Liver (tissue), 8 donors: ENCODE measurements at regions not wholly inside any gene's neighbourhood (a gene's known extent, or its start where the extent isn't known, plus 50 kb on each side); places are given as distances from the start of the nearest gene placed in this dataset.

Experiments used
- DNase-seq: peaks from one replicate; pipeline ENCODE4 v3.0.0-alpha.2; 2017; ENCODE audit warnings: low spot score
- H3K27ac ChIP-seq, 2 donors: one replicate each; pipeline ENCODE4 v1.7.0; 2013; ENCODE audit warnings: inconsistent platforms in 2 of 2, low read length in 2 of 2, control low read depth in 1 of 2, low read depth in 1 of 2, mild to moderate bottlenecking in 1 of 2
- H3K27me3 ChIP-seq, 4 donors: one replicate each; pipeline versions ENCODE4 v1.6.1 to v1.7.0; 2013; ENCODE audit warnings: low read length in 3 of 4, inconsistent platforms in 1 of 4, mild to moderate bottlenecking in 1 of 4, moderate library complexity in 1 of 4; ENCODE audit not compliant: control insufficient read depth in 4 of 4, insufficient read depth in 4 of 4
- H3K36me3 ChIP-seq, 4 donors: one replicate each; pipeline versions ENCODE4 v1.6.1 to v1.7.0; 2013; ENCODE audit warnings: low read length in 3 of 4, mild to moderate bottlenecking in 3 of 4, low read depth in 1 of 4, moderate library complexity in 1 of 4; ENCODE audit not compliant: control insufficient read depth in 4 of 4, insufficient read depth in 3 of 4
- H3K4me1 ChIP-seq, 4 donors: one replicate each; pipeline versions ENCODE4 v1.6.1 to v1.7.0; 2013; ENCODE audit warnings: low read length in 3 of 4, mild to moderate bottlenecking in 3 of 4, moderate library complexity in 1 of 4; ENCODE audit not compliant: control insufficient read depth in 4 of 4, insufficient read depth in 4 of 4
- H3K4me3 ChIP-seq, 3 donors: one replicate each; pipeline versions ENCODE4 v1.6.1 to v1.7.0; 2013; ENCODE audit warnings: low read length in 3 of 3, control low read depth in 1 of 3, low read depth in 1 of 3, mild to moderate bottlenecking in 1 of 3
- H3K9ac ChIP-seq, 2 donors: one replicate each; pipeline ENCODE4 v1.7.0; 2013; ENCODE audit warnings: low read length in 2 of 2, mild to moderate bottlenecking in 2 of 2, moderate library complexity in 2 of 2, control low read depth in 1 of 2, low read depth in 1 of 2
- H3K9me3 ChIP-seq, 4 donors: one replicate each; pipeline versions ENCODE4 v1.6.1 to v1.7.0; 2013; ENCODE audit warnings: low read length in 3 of 4; ENCODE audit not compliant: control insufficient read depth in 4 of 4
- CTCF ChIP-seq: fragments of 150-350 bp; IDR thresholded peaks from 2 replicates; pipeline ENCODE4 v1.5.1; 2017; ENCODE audit warnings: improper control_type of control experiment, low read depth, low read length; ENCODE audit not compliant: missing input control
- EGR1 ChIP-seq, 2 donors: IDR thresholded peaks; 2 replicates each; pipeline ENCODE4 v1.6.1; 2016 to 2018; ENCODE audit warnings: antibody characterized with exemption in 2 of 2, low read depth in 2 of 2
- FOXA1 ChIP-seq: IDR thresholded peaks from 2 replicates; pipeline ENCODE4 v1.6.1; 2016; ENCODE audit warnings: antibody characterized with exemption
- FOXA2 ChIP-seq: IDR thresholded peaks from 2 replicates; pipeline ENCODE4 v1.6.1; 2016; ENCODE audit warnings: antibody characterized with exemption
- GABPA ChIP-seq, 2 donors: IDR thresholded peaks in 1 of 2; conservative IDR thresholded peaks in 1 of 2; 2 replicates each; pipeline ENCODE4 v1.6.1; 2016; ENCODE audit warnings: antibody characterized with exemption in 2 of 2, mild to moderate bottlenecking in 1 of 2, moderate library complexity in 1 of 2
- HNF4A ChIP-seq, 2 donors: conservative IDR thresholded peaks; 2 replicates each; pipeline ENCODE4 v1.6.1; 2016; ENCODE audit warnings: antibody characterized with exemption in 2 of 2, mild to moderate bottlenecking in 2 of 2
- HNF4G ChIP-seq: IDR thresholded peaks from 2 replicates; pipeline ENCODE4 v1.6.1; 2016; ENCODE audit warnings: antibody characterized with exemption
- JUND ChIP-seq, 2 donors: IDR thresholded peaks; 2 replicates each; pipeline ENCODE4 v1.6.1; 2016; ENCODE audit warnings: antibody characterized with exemption in 2 of 2
- NR2F2 ChIP-seq: IDR thresholded peaks from 2 replicates; pipeline ENCODE4 v1.6.1; 2016; ENCODE audit warnings: antibody characterized with exemption
- RAD21 ChIP-seq, 2 donors: IDR thresholded peaks; 2 replicates each; pipeline ENCODE4 v1.6.1; 2016; ENCODE audit warnings: antibody characterized with exemption in 2 of 2, mild to moderate bottlenecking in 2 of 2
- REST ChIP-seq: IDR thresholded peaks from 2 replicates; pipeline ENCODE4 v1.6.1; 2016; ENCODE audit warnings: antibody characterized with exemption, mild to moderate bottlenecking
- RXRA ChIP-seq, 2 donors: IDR thresholded peaks; 2 replicates each; pipeline ENCODE4 v1.6.1; 2017 to 2018; ENCODE audit warnings: antibody characterized with exemption in 2 of 2, mild to moderate bottlenecking in 1 of 2
- SP1 ChIP-seq: IDR thresholded peaks from 2 replicates; pipeline ENCODE4 v1.6.1; 2018; ENCODE audit warnings: antibody characterized with exemption, mild to moderate bottlenecking
- TAF1 ChIP-seq: conservative IDR thresholded peaks from 2 replicates; pipeline ENCODE4 v1.6.1; 2016; ENCODE audit warnings: antibody characterized with exemption, mild to moderate bottlenecking
- YY1 ChIP-seq: IDR thresholded peaks from 2 replicates; pipeline ENCODE4 v1.6.1; 2016; ENCODE audit warnings: antibody characterized with exemption, mild to moderate bottlenecking
- ZBTB33 ChIP-seq: IDR thresholded peaks from 2 replicates; pipeline ENCODE4 v1.6.1; 2016; ENCODE audit warnings: antibody characterized with exemption
- WGBS: extraction: QIAGEN DNeasy Blood & Tissue Kit; methylation state at CpG from one replicate; pipeline ENCODE4 v1.1.7; 2013; 5-methylcytosine and 5-hydroxymethylcytosine counted together
- donor health status: healthy.
- donor health status: healthy.
- donor health status: healthy.
- donor health status: healthy.
- donor health status: healthy.

DNA sequence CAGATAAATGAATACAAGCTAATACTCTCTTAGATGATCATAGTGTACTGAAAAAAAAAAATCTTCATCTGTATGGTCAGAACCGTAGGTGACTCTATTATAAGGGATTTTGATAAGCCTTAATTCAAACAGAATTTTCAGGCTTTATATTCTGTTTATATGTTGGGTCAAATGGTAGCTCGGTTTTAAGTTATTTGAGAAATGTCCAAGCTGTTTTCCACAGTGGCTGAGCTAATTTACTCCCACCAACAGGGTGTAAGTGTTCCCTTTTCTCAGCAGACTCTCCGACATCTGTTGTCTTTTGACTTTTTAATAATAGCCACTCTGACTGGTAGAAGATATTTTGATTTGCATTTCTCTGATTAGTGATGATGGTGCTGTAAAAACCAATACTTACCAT, 328.8 kb upstream of the MAGI2 start:
- no peaks in the 10 kb centered on the region for H3K27me3 ChIP-seq
- TF ChIP-seq HNF4A (conservative IDR thresholded peaks at IDR 0.05) (no peak), RXRA (IDR thresholded peaks at IDR 0.05) (no peak), CTCF (no peak), RAD21 (IDR thresholded peaks at IDR 0.05) (no peak), YY1 (no peak), EGR1 (IDR thresholded peaks at IDR 0.05; ENCODE audit: low read depth in 2 of 2) (no peak), FOXA2 (no peak), TAF1 (no peak), NR2F2 (no peak), ZBTB33 (no peak), GABPA (IDR thresholded peaks at IDR 0.05 in 1 of 2, conservative IDR thresholded peaks at IDR 0.05 in 1 of 2) (no peak), HNF4G (no peak), REST (no peak), JUND (IDR thresholded peaks at IDR 0.05) (no peak), FOXA1 (no peak), SP1 (no peak)
- H3K9me3 ChIP-seq = peaks cover 0 to 3% (median 0%) of the 10 kb centered on the region in 4 donors
- DNase-seq = no peak
- no peak overlapping the region for H3K27ac ChIP-seq
- H3K9ac ChIP-seq = no peak overlapping the region
- H3K4me3 ChIP-seq = no peak overlapping the region
- no peaks in the 10 kb centered on the region for H3K4me1 ChIP-seq
- H3K36me3 ChIP-seq = no peaks in the 10 kb centered on the region
- WGBS = 62% methylated on average over 3 of the region's 3 CpGs

DNA sequence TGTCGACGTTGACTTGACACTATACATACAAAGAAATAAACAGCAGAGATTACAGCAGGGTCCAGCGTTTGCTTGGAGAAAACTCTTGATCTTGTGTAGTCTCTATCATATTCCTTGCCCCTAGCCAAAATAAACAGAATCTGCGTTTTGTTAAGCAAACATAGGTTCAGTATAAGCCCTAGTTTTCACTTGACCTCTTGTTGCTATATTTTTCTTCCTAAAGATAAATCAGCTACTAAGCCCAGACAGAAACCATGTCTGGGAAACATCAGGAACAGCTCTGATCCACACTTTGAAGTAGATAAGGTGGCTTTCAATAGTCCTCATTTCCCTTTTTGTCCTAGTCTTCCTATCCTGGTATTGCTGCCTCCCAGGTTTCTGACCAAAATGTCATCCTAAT, 328.2 kb upstream of the MAGI2 start:
- peak; percentile 58 for TF ChIP-seq NR2F2
- no peak for TF ChIP-seq CTCF
- no peaks in the 10 kb centered on the region for H3K36me3 ChIP-seq
- WGBS = 33% methylated on average over 4 of the region's 4 CpGs
- H3K4me3 ChIP-seq = no peak overlapping the region
- H3K27ac ChIP-seq = no peak overlapping the region
- no peaks in the 10 kb centered on the region for H3K27me3 ChIP-seq
- no peak for DNase-seq
- no peak overlapping the region for H3K9ac ChIP-seq
- H3K9me3 ChIP-seq = peaks cover 0 to 3% (median 0%) of the 10 kb centered on the region in 4 donors
- no peaks in the 10 kb centered on the region for H3K4me1 ChIP-seq
